ENCODE measurements at regions not wholly inside any gene's neighbourhood (a gene's known extent, or its start where the extent isn't known, plus 50 kb on each side); places are given as distances from the start of the nearest gene placed in this dataset.

DNA sequence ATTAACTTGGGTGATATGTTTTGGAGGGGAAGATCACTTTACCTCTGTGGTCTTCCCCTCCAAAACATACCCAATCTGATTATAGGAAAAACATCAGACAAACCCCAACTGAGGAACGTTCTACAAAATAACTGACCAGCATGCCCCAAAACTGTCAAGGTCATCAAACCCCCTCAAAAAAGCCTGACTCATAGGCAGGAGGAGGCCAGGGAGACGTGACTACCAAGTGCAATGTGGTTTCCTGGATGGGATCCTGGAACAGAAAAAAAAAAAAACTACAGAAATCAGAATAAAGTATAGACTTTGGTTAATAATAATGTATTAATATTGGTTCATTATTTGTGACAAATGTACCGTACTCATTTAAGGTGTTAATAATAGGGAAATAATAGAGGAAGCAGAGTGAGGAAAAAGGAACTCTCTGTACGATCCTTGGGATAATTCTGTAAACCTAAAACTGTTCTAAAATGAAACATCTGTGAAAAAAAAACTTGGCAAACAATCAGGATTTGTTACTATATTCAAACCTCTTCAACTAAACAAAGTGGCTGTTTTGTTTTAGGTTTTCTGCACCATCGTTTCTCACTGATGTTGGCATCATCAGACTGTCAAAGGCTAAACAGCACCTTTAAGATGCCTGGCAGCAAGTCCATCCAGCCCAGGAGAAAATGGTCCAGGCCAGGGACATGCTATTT lies 266.7 kb upstream of the SDK2 start:
- TF ChIP-seq, protein P1, sequence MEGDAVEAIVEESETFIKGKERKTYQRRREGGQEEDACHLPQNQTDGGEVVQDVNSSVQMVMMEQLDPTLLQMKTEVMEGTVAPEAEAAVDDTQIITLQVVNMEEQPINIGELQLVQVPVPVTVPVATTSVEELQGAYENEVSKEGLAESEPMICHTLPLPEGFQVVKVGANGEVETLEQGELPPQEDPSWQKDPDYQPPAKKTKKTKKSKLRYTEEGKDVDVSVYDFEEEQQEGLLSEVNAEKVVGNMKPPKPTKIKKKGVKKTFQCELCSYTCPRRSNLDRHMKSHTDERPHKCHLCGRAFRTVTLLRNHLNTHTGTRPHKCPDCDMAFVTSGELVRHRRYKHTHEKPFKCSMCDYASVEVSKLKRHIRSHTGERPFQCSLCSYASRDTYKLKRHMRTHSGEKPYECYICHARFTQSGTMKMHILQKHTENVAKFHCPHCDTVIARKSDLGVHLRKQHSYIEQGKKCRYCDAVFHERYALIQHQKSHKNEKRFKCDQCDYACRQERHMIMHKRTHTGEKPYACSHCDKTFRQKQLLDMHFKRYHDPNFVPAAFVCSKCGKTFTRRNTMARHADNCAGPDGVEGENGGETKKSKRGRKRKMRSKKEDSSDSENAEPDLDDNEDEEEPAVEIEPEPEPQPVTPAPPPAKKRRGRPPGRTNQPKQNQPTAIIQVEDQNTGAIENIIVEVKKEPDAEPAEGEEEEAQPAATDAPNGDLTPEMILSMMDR (IDR thresholded peaks at IDR 0.05): no peak
- no peak for TF ChIP-seq POLR2A (IDR thresholded peaks at IDR 0.05)

Measured in breast epithelium (tissue), 3 donors.